ENCODE measurements at regions not wholly inside any gene's neighbourhood (a gene's known extent, or its start where the extent isn't known, plus 50 kb on each side); places are given as distances from the start of the nearest gene placed in this dataset.

GRCh38 chr4:19063662-19064061 is 1042.1 kb upstream of the LCORL start:
- intact Hi-C loops (cut with micrococcal nuclease; ENCODE audit: unreplicated experiment) = no loop called here
- no peaks in the 10 kb centered on the region for H3K4me1 ChIP-seq (ENCODE audit: control insufficient read depth, insufficient read depth, low read length)
- no peaks in the 10 kb centered on the region for H3K36me3 ChIP-seq (ENCODE audit: control insufficient read depth, insufficient read depth, low read length)
- no peak overlapping the region for H3K4me3 ChIP-seq (ENCODE audit: low read depth in 2 of 2, low read length in 2 of 2)
- CTCF ChIA-PET = no interaction called here
- TF ChIP-seq POLR2AphosphoS5 (IDR thresholded peaks at IDR 0.05; ENCODE audit: low read depth, low read length) (no peak), SIN3A (IDR thresholded peaks at IDR 0.05; ENCODE audit: borderline replicate concordance, insufficient read depth, low read depth, low read length) (no peak), REST (IDR thresholded peaks at IDR 0.05; ENCODE audit: insufficient read depth in 1 of 2, low read depth in 2 of 2, low read length in 1 of 2) (no peak), CTCF (IDR thresholded peaks at IDR 0.05) (no peak), TCF7L2 (IDR thresholded peaks at IDR 0.05; ENCODE audit: low read depth, low read length) (no peak)
- H3K27ac ChIP-seq (ENCODE audit: low read length) = no peak overlapping the region
- POLR2A ChIA-PET = no interaction called here
- no TSS peak for BruUV-seq (replicated peaks)
- no peak for DNase-seq (ENCODE audit: low read depth, low spot score)
- no peaks in the 10 kb centered on the region for H3K27me3 ChIP-seq (ENCODE audit: control insufficient read depth, insufficient read depth, low read length)
- in situ Hi-C loops (cut with HindIII; ENCODE audit: low pct_unique_long_range_greater_than_20kb, low sequenced_read_pairs) = no loop called here
- H3K9me3 ChIP-seq (ENCODE audit: control insufficient read depth, insufficient read depth, low read depth, low read length) = no peaks in the 10 kb centered on the region
- ATAC-seq = no peak

GRCh38 chr4:19054916-19055315 is 1033.4 kb upstream of the LCORL start:
- H3K4me3 ChIP-seq (ENCODE audit: low read depth in 2 of 2, low read length in 2 of 2) = no peak overlapping the region
- intact Hi-C loops (cut with micrococcal nuclease; ENCODE audit: unreplicated experiment) (no loop called here), in situ Hi-C loops (cut with HindIII; ENCODE audit: low pct_unique_long_range_greater_than_20kb, low sequenced_read_pairs) (no loop called here)
- BruUV-seq (replicated peaks) = no TSS peak
- ATAC-seq (no peak), DNase-seq (ENCODE audit: low read depth, low spot score) (no peak)
- H3K36me3 ChIP-seq (ENCODE audit: control insufficient read depth, insufficient read depth, low read length) = no peaks in the 10 kb centered on the region
- H3K27me3 ChIP-seq (ENCODE audit: control insufficient read depth, insufficient read depth, low read length) = no peaks in the 10 kb centered on the region
- H3K4me1 ChIP-seq (ENCODE audit: control insufficient read depth, insufficient read depth, low read length) = no peaks in the 10 kb centered on the region
- ChIA-PET CTCF (no interaction called here), POLR2A (no interaction called here)
- TF ChIP-seq POLR2AphosphoS5 (IDR thresholded peaks at IDR 0.05; ENCODE audit: low read depth, low read length) (no peak), TCF7L2 (IDR thresholded peaks at IDR 0.05; ENCODE audit: low read depth, low read length) (no peak), SIN3A (IDR thresholded peaks at IDR 0.05; ENCODE audit: borderline replicate concordance, insufficient read depth, low read depth, low read length) (no peak), CTCF (IDR thresholded peaks at IDR 0.05) (no peak), REST (IDR thresholded peaks at IDR 0.05; ENCODE audit: insufficient read depth in 1 of 2, low read depth in 2 of 2, low read length in 1 of 2) (no peak)
- H3K27ac ChIP-seq (ENCODE audit: low read length) = no peak overlapping the region
- no peaks in the 10 kb centered on the region for H3K9me3 ChIP-seq (ENCODE audit: control insufficient read depth, insufficient read depth, low read depth, low read length)

All from Panc1 (cell line).